Stimulated activated CD8-positive, alpha-beta memory T cell treated with anti-CD3 and anti-CD28 coated beads, Interleukin-4, amount 100 ng/mL, for 24 hours (primary cell): ENCODE measurements at regions not wholly inside any gene's neighbourhood (a gene's known extent, or its start where the extent isn't known, plus 50 kb on each side); places are given as distances from the start of the nearest gene placed in this dataset.
"Not testable (repeated sequence)": the region's sequence is repeated elsewhere in the genome, so short reads cannot be mapped to it uniquely, and the experiment has no call there.

Experiments used
- DNase-seq: peaks from one replicate; pipeline ENCODE4 v3.0.0-alpha.2; 2020; ENCODE audit warnings: low read depth

DNA sequence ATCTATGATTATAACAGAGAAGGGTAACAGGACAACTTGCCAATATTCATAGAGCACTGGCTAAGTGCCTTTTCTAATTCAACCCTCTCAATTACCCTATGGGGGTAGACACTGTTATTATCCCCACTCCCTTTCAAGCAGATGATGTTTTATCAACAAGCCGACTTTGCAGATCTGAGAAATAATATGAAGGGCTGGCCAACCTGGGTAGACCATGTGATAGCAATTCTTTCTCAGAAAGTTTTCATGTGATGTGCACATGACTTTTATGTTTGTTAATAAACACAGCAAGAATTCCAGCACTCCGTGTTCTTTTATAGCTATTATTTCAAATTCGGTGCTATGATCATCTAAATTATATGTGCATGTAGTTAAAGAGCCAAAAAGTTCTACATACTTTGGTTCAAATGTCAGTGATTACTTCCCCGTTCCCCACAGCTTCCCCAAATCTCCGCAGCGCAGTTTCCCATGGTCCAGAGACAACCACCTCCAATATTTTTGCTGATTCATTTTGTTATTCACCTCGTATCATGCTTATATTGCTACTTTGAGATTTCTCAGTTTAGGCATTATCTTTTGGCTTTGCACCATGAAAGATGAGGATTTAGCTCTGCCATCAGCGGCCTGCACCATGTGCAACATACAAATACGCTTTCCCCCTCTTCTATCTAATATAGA lies 96.7 kb upstream of the GADD45A start:
- no peak for DNase-seq

DNA sequence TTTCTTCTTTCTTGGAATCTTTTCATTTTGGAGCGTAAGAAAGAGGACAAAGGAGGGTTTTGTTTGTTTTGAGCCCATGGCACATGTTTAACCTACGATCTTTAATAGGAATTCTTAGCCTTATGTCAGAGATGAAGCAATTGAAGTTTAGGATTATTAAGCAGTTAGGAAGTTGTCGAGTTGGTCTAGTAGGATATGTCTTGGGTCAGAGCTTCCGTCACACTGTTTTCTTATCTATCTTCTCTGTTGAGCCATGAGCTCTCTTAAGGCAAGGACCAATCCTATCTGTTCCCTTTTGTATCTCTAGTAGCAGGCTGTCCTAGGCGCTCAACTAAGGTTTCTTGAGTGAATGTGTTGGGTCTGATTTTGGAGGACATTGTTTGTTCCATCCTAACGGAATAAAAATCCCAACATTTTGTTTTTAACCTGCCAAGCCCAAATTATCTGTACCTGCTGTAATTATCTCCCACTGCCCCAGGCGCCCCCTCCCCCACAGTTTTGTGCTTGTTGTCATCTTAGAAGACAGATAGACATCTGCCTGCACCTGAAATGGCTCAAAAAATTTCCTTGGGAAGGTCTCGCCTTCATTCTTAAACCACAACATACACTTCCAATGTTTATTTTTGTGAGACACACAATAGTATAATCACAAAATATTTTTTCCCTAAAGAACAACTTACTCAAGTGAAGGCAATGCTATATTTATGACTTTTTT lies 95.3 kb upstream of the GADD45A start:
- DNase-seq = no peak

DNA sequence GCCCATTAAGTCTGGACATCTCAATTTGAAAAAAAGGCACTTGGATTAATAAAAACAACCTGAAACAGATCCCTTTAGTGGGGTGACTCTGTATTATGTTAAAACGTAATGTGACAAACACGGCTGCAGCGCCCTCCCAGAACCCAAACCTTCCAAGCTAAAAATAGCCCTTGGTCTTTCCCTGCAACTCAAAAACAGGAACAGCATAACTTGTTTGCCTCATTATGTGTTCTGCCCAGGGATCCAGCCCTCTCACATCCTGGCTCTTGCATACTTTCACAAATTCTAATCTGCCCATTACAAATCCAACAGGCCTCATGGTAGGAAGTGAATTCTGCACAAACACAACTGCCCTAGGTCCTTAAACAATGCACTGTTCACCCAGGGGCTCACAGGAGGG lies 94.7 kb upstream of the GADD45A start:
- no peak for DNase-seq

DNA sequence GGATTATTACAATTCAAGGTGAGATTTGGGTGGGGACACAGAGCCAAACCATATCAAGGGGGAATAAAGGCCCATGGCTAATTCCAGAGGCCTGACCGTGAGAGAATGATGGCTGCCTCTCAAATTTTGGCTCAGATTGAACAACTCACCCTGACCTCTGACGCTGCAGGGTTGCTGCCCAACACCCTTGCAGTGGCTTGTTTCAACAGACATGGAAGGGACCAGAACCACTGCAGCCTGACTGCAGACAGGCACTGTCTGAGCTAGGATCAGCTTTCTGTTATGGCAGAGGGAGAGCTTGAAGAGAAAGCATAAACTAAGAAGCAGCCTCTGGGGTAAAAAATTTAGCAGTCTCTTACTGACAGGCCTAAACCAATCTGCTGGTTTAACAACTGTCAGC lies 90.2 kb upstream of the GADD45A start:
- no peak for DNase-seq

DNA sequence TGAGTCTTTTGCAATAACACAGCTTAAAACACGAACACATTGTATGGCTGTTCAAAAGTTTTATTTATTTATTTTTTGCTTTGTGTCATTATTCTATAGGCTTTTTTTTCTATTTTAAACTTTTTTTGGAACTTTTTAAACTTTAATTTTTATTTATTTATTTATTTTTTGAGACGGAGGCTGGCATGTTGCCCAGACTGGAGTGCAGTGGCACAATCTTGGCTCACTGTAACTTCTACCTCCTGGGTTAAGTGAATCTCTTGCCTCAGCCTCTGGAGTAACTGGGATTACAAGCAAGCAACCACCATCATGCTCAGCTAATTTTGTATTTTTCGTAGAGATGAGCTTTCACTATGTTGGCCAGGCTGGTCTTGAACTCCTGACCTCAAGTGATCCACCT lies 88.3 kb upstream of the GADD45A start:
- no peak for DNase-seq

DNA sequence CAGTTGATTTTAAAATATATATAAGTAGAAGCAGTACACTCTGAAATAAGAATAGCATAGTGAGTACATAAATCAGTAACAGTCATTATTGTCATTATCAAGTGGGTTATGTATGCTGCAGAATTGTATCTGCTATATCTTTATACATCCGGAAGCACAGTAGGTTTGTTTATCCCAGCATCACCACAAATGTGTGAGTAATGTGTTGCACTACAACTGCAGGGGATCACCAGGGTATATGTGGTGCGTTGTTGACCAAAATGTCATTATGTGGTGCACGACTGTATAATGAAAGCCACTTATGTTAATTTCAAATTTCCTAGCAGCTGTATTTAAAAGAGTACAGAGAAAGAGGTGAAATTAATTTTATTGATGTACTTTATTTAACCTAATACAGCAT lies 87.7 kb upstream of the GADD45A start:
- no peak for DNase-seq

DNA sequence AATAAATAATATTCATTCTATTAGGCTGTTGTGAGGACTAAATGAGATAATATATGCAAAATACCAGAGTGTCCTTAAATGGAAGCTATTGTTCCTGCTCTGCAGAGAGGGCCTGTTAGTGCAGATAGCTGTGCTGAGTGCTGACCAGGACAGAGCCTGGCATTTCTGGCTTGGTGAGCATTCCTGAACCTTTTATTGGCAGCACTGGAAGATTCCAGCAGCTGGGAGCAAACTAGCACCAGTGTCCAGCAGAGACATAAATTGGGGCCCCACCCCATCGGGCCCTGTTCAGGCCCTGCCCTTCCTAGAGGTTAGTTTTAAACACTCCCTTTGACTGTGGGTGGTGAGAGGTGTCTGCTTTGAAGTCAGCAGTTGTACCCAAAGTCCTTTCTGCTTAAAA lies 85.9 kb upstream of the GADD45A start:
- no peak for DNase-seq

DNA sequence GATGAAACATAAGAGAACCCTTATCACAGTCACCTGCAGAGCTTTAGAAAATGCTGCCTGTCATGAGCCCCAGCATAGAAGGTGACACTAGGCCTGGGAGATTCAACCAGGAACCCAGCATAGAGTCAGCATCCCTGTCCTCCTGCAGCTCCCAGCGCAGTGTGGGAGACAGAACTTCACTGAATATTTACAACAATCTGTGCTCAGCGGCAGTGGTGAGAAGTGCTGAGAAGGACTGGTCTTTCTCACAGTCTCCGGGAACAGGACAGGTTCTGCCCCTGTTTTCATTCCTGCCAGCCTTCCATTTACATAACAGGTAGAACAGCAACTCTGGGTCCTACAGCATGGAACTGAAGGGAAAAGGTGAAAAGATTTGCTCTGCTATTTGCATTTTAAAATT lies 83.5 kb upstream of the GADD45A start:
- no peak for DNase-seq

DNA sequence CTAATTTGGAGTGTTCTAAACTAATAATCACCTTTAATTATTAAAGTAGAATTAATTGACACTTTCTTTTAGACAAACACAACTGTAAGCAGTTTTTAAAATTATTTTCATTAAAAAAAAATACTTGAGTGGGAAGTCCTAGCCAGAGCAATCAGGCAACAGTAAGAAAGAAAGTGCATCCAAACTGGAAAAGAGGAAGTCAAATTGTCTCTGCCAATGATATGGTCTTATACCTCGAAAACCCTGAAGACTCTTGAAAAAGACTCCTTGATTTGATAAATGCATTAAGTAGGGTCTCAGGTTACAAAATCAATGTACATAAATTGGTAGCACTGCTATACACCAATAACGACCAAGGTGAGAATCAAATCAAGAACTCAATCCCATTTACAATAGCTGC lies 83.0 kb upstream of the GADD45A start:
- no peak for DNase-seq

DNA sequence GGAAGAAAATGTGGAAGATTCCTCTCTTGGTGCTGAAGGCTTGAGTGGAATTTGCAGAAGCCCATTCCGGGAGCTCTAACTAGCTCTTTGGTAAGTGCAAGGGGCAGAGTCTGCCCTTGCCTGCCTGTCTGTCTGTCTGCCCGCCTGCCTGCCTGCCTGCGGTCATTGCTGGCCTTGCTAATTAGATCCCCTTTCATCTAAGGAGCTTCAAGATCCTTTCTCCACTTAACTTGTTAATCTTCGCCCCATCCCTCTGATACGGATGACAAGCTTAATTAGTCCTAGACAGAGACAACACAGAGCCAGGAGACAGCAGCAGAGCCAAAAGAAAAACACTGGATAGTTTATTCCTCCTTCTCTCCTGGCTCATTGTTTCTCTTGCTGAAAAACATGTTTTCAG lies 80.2 kb upstream of the GADD45A start:
- DNase-seq = no peak

DNA sequence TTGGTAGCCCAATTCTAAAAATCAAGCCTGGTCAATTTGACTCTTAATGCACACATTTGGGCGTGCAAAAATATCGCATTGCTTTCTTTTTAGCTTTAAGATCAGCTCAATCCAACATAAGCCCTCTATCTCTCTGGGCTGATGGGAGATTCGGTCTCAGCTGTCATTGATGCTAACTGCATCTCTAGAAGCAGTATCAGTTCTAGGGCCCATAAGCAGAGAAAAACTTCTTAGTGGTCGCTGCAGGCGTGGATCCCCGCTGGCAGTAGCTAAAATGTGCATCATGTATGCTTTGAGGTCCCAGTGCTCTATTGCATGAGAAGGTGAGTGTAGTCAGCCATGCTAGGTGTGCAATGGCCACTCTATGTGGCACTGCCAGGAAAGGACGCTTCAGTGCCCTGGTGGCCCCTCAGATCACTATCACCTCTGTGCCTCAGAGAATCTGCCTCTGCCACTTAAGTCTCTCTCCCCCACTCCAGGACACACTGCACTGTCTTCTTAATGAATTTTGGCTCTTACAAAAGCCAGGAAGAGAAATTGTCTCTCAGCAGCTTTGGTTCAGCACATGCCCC lies 79.7 kb upstream of the GADD45A start:
- DNase-seq = no peak

DNA sequence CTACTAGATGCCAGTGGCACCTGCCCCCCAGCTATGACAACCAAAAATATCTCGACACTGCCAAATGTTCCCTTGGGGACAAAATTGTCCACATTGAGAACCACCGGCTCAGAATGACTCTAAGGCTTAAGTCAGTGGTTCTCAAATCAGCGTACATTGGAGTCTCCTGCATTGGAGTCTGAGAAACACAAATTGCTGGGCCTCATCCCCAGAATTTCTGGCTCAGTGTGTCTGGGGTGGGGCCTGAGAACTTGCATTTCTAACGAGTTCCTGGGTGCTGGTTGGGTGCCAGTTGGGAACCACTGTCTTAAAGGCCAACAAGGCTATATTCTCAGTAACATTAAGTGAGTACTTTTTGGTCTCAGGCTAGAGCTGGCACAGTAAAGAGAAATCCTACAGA lies 77.7 kb upstream of the GADD45A start:
- DNase-seq = no peak

DNA sequence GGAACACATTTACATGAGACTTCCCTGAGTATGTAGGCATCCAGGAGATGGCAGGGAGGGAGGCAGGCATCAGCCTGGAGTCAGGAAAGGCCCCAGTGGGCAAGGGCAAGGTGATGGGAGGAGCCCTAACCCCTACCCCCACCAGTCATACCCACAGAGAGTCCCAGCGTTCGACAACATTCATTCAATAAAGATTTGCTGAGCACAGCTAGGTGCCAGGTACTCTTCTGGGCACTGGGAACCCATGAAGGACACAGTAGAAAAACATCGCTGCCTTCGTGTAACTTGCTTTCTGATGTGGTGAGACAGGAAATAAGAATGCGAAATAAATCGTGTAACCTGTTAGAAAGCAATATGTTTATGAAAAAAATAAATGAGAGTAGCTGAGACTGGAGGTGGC lies 77.3 kb upstream of the GADD45A start:
- DNase-seq = no peak

DNA sequence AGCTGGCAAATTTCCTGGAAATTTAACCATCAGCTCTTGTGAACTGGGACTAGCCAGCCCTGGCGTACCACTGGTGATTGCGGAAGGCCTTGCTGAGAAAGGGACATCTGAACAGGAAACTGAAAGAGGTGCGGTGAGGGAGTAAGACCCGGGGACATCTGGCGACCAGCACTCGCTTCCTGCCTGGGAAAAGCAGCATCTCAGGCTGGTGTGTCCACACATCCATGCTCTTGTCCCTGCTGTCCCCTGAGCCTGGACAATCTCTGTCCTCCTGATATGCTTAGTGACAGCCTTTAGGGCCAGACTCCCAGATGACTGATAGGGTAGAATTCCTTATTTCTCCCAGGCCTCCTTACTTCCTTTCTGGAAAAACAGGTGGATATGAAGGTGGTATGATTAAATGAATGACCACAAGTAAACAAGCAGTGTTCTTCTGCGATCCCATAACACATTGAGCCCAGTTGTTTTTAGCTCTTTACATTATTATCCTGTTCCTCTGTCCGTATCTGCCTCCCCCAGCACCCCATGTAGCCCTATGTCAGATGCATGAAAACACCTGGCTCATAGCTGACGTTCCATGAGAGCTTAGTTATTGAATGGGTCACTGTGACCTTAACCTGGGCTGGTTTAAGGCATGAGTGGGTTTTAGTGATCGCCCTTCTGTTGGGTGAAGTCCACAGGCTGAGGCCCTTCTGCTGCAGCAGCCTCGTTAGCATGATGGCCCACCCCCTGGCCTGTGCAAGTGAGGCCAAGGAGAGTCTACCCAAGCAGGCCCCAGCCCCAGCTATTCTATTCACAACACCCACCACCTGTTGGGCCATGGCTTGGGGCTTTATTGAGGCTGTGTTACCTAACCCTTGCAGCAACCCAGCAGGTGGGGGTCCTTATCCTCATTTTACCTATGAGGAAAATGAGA lies 76.1 kb upstream of the GADD45A start:
- no peak for DNase-seq

DNA sequence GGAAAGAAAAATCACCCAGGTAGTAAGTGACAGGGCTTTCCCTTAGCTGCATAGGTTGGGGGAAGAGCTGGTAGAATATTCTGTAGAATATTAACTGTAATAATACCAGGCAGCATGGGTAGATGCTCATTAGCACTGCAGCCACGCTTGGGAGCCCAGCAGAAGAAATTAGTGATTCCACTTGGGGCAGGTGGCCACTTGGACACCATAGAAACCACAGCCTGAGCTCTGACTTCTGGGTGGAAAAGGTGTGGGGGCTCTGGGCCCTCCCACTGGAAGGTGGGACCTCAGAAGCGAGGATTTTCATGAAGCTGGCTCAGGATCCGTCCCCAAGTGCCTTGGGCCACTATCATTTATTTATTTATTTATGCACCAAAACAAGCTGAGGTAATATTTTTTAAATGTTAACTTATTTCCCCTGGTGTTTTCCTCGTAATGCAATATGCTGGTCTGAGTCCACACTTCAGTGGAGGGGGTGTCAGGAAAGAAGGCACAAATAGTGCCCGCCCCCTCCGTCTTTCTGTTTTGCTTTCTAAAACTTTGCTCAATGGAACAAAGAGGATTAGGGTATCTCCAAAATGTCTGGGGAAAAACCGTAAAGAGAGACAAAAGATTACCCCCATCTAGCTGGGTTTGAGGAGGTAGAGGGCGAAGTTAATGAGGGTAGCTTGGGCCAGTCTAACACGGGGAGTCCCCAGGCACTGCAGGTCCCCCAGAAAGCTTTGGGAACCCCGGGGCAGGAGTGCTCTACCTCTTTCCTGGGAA lies 75.2 kb upstream of the GADD45A start:
- DNase-seq = no peak

DNA sequence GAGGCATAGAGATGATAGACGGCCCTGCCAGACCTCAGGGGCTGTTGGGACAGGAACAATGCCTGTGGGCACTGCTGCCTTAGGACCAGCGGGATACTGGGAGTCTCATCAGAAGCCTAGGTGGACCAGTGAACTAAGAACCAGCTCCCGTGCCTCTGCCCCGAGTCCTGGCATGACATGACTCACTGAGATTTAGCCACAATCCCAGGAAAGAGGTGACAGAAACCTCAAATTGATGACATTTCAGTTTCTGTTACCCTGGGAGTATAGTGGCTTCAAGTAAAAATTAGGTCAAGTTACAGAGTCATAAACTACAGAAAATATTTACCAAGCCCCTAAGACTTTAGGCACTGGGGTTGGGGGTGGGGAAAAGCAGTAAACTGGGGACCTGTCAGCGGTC lies 74.6 kb upstream of the GADD45A start:
- DNase-seq = no peak

DNA sequence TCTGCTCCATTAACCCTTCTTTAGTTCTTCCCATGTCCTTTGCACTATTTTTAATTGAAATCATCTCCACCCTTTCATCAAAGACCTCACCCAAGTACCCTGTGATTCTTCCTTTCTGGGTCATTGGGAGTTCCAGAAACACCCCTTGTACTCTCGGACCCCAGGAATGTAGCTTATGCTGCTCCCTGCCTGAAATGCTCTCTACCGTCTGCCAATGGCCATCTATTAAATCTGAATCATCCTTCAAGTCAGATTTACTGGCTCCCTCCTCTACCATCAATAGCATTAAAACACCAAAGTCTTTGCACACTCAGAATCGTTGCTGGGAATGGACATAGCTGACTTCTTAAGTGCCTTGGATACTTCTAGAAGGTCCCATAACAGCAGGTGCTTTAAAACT lies 73.2 kb upstream of the GADD45A start:
- no peak for DNase-seq

DNA sequence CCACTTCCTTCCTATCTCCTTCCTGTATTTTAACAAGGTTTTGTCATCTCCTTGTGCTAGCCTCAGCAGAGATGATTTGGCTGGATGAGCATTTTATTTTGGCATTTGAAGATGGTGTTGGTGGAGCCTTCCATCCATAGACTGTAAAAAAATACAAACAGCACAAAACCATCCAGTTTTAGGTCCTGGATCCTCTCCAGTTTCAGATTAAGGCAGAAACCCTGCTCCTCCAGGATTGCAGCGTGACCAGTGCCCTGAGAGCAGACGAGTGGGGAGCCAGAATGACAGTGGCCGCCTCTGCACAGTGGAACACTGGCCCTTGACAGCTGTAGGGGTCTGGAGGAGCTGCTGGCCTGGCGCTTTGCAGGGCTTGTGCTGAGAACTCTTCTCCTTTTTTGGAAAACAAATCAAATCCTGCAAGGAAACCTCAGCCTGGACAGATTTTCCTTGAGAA lies 72.2 kb upstream of the GADD45A start:
- DNase-seq = no peak

DNA sequence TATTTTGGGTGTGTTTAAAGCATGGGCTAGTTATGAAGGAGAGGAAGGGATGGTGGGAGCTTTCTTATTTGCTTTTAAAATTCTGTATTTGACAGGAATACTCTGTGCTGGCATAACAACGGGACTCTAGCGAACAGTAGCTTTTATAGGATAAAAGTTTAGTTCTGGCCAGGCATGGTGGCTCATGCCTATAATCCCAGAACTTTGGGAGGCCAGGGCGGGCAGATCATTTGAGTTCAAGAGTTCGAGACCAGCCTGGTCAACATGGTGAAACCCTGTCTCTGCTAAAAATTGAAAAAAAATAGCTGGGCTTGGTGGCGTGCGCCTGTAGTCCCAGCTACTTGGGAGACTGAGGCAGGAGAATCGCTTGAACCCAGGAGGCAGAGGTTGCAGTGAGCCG lies 71.5 kb upstream of the GADD45A start:
- DNase-seq = not testable (repeated sequence)

DNA sequence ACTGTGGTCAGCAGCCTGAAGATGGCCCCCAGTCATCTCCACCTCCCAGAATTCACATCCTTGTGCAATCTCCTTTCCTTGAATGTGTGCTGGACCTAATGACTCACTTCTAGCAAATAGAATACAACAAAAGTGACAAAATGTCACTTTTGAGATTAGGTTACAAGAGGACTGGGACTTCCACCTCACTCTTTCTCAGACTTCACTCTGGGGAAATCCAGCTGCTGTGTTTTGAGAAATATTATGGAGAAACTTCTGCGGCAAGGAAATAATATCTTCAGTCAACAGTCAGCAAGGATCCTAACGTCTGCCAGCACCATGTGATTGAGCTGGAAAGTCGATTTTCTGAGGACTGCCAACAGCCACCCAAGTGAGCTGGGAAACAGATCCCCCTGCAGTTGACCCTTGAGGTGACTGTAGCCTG lies 70.5 kb upstream of the GADD45A start:
- DNase-seq = no peak

DNA sequence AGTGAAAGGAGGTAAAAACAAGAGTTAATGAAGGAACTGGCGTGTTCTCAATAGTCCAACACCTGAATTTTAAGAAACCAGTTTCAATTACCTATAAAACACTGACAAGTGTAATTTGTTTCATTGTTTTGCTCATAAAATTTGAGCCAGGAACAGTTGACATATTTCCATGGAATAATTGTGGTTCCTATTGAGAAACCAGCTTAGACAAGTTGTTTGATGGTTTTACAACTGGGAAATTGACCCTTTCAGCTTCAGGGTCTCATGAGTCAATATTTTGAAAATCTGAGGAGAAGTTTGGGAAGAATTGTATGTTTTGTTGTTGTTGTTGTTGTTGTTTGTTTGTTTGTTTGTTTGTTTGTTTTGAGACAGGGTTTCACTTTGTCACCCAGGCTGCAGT lies 69.1 kb upstream of the GADD45A start:
- DNase-seq = no peak
